ENCODE measurements at regions not wholly inside any gene's neighbourhood (a gene's known extent, or its start where the extent isn't known, plus 50 kb on each side); places are given as distances from the start of the nearest gene placed in this dataset.

DNA sequence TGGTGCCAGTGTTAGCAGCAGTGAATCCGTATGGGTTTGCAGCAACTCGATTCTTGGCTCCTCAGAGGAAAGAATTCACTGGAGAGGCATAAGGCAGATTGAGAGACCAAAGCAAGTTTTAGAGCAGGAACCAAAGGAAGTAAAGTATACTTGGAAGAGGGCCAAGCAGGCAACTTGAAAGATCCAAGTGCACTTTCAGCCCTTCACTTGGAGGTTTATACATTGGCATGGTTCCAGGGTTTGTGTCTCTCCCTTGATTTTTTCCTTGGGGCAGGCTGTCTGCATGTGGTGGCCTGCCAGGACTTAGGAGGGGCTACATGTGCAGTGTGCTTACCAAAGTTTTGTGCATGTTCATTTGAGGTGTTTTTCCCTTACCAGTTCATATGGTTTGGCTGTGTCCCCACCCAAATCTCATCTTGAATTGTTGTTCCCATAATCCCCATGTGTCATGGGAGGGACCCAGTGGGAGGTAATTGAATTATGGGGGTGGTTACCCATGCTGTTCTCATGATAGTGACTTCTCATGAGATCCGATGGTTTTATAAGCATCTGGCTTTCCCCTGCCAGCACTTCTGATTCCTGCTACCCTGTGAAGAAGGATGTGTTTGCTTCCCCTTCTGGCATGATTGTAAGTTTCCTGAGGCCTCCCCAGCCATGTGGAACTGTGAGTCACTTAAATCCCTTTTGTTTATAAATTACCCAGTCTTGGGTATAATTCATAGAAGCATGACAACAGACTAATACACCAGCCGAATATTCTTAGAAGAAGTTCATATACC lies 86.2 kb upstream of the TSPAN5 start:
- WGBS: 76% methylated on average over 4 of the region's 4 CpGs
- DNase-seq (ENCODE audit: low spot score in 2 of 2): no peak
- H3K27ac ChIP-seq: no peak overlapping the region
- H3K9me3 ChIP-seq: no peaks in the 10 kb centered on the region
- no peaks in the 10 kb centered on the region for H3K27me3 ChIP-seq
- H3K4me1 ChIP-seq: no peaks in the 10 kb centered on the region
- TF ChIP-seq, protein P1, sequence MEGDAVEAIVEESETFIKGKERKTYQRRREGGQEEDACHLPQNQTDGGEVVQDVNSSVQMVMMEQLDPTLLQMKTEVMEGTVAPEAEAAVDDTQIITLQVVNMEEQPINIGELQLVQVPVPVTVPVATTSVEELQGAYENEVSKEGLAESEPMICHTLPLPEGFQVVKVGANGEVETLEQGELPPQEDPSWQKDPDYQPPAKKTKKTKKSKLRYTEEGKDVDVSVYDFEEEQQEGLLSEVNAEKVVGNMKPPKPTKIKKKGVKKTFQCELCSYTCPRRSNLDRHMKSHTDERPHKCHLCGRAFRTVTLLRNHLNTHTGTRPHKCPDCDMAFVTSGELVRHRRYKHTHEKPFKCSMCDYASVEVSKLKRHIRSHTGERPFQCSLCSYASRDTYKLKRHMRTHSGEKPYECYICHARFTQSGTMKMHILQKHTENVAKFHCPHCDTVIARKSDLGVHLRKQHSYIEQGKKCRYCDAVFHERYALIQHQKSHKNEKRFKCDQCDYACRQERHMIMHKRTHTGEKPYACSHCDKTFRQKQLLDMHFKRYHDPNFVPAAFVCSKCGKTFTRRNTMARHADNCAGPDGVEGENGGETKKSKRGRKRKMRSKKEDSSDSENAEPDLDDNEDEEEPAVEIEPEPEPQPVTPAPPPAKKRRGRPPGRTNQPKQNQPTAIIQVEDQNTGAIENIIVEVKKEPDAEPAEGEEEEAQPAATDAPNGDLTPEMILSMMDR (IDR thresholded peaks at IDR 0.05): no peak
- TF ChIP-seq POLR2AphosphoS5 (IDR thresholded peaks at IDR 0.05): no peak
- no peak for TF ChIP-seq EP300 (IDR thresholded peaks at IDR 0.05)
- no peak for TF ChIP-seq POLR2A (IDR thresholded peaks at IDR 0.05)
- H3K4me3 ChIP-seq: no peak overlapping the region
- H3K36me3 ChIP-seq: no peaks in the 10 kb centered on the region

DNA sequence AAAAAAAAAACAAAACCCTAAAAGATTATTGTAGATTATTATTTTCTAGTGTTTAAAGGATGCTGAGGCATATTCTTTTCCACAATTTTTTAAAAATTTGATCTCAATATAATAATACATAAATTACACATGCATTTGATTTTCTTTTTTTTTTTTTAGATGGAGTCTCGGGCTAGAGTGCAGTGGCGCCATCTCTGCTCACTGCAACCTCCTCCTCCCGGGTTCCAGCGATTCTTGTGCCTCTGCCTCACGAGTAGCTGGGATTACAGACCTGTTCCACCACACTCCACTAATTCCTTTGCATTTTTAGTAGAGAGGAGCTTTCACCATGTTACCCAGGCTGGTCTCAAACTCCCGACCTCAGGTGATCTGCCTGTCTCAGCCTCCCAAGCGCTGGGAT lies 83.5 kb upstream of the TSPAN5 start:
- Histone ChIP-seq H3K9me3 (no peaks in the 10 kb centered on the region), H3K27me3 (no peaks in the 10 kb centered on the region), H3K4me1 (no peaks in the 10 kb centered on the region), H3K27ac (no peak overlapping the region), H3K36me3 (no peaks in the 10 kb centered on the region), H3K4me3 (no peak overlapping the region)
- no peak for DNase-seq (ENCODE audit: low spot score in 2 of 2)
- TF ChIP-seq EP300 (IDR thresholded peaks at IDR 0.05): no peak
- TF ChIP-seq POLR2A (IDR thresholded peaks at IDR 0.05): no peak
- no peak for TF ChIP-seq POLR2AphosphoS5 (IDR thresholded peaks at IDR 0.05)
- TF ChIP-seq, protein P1 (IDR thresholded peaks at IDR 0.05): no peak
- 77% methylated on average over 7 of the region's 7 CpGs for WGBS

DNA sequence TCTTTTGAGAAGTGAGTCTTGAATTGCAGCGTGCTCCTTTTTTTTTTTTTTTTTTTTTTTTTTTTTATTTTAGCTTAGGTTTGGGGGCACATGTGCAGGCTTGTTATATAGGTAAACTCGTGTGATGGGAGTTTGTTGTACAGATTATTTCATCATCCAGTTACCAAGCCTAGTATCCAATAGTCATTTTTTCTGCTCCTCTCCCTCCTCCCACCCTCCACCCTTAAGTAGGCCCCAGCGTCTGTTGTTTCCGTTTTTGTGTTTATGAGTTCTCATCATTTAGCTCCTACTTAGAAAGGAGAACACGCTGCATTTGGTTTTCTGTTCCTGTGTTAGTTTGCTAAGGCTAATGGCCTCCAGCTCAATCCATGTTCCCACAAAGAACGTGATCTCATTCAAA lies 81.3 kb upstream of the TSPAN5 start:
- H3K27ac ChIP-seq: no peak overlapping the region
- DNase-seq (ENCODE audit: low spot score in 2 of 2): no peak
- H3K4me1 ChIP-seq: no peaks in the 10 kb centered on the region
- TF ChIP-seq POLR2A (IDR thresholded peaks at IDR 0.05) (no peak), EP300 (IDR thresholded peaks at IDR 0.05) (no peak), POLR2AphosphoS5 (IDR thresholded peaks at IDR 0.05) (no peak)
- TF ChIP-seq, protein P1 (IDR thresholded peaks at IDR 0.05): no peak
- no peaks in the 10 kb centered on the region for H3K9me3 ChIP-seq
- no peak overlapping the region for H3K4me3 ChIP-seq
- WGBS: 45% methylated on average over 6 of the region's 6 CpGs
- H3K27me3 ChIP-seq: no peaks in the 10 kb centered on the region
- no peaks in the 10 kb centered on the region for H3K36me3 ChIP-seq

DNA sequence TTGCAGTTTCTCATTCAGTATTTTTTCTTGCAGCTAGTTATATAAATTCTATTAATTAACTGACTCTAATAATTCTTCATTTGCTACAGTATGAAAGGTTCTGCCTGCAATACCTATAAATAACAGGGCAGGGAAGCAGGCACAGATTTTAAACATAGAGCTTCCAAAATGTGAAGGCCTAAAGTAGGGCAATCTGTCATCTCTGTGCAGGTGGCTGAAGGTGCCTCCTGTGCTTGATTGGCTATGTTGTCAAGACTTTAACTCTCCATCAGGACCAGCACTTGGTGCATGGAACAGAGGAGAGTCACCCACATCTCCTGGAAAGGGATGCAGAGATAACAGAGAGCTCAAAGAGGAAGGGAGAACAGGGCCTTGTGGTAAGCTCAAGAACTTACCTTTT lies 75.2 kb upstream of the TSPAN5 start:
- Histone ChIP-seq H3K9me3 (no peaks in the 10 kb centered on the region), H3K27ac (no peak overlapping the region), H3K4me3 (no peak overlapping the region), H3K36me3 (no peaks in the 10 kb centered on the region), H3K27me3 (no peaks in the 10 kb centered on the region), H3K4me1 (no peaks in the 10 kb centered on the region)
- no peak for DNase-seq (ENCODE audit: low spot score in 2 of 2)
- no peak for TF ChIP-seq POLR2AphosphoS5 (IDR thresholded peaks at IDR 0.05)
- no peak for TF ChIP-seq EP300 (IDR thresholded peaks at IDR 0.05)
- TF ChIP-seq POLR2A (IDR thresholded peaks at IDR 0.05): no peak
- TF ChIP-seq, protein P1 (IDR thresholded peaks at IDR 0.05): no peak

DNA sequence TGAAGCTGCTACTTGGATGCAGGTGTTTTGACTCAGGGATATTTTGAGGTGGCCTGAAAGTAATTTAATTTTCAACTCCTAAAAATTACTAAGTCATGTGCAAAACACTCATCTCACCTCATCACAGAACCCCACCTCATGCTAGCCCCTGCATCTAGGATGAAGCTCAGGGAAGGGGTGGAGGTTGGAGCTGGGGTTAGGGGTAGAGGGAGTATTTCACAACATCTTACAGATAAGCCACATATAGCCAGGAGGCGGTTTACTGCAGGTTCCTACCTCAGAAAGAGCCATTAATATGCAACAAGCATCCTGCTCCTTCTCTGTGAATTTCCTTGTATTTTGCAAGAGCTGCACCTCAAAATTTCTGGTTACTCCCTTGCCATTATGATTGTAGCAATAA lies 70.5 kb upstream of the TSPAN5 start:
- Histone ChIP-seq H3K9me3 (no peaks in the 10 kb centered on the region), H3K27me3 (no peaks in the 10 kb centered on the region), H3K4me1 (no peaks in the 10 kb centered on the region), H3K36me3 (no peaks in the 10 kb centered on the region), H3K27ac (no peak overlapping the region), H3K4me3 (no peak overlapping the region)
- 56% methylated on average over 1 of the region's 1 CpG for WGBS
- TF ChIP-seq EP300 (IDR thresholded peaks at IDR 0.05): no peak
- no peak for TF ChIP-seq POLR2AphosphoS5 (IDR thresholded peaks at IDR 0.05)
- TF ChIP-seq POLR2A (IDR thresholded peaks at IDR 0.05): no peak
- TF ChIP-seq, protein P1 (IDR thresholded peaks at IDR 0.05): no peak
- no peak for DNase-seq (ENCODE audit: low spot score in 2 of 2)

Data from suprapubic skin (tissue), 4 donors.